Esophagus (tissue), 2 donors: ENCODE measurements at regions not wholly inside any gene's neighbourhood (a gene's known extent, or its start where the extent isn't known, plus 50 kb on each side); places are given as distances from the start of the nearest gene placed in this dataset.

Experiments used
- H3K27ac ChIP-seq, 2 donors: one replicate each; pipeline ENCODE4 v1.5.1; 2013; ENCODE audit warnings: low read depth in 2 of 2, mild to moderate bottlenecking in 2 of 2, inconsistent platforms in 1 of 2, low read length in 1 of 2, moderate library complexity in 1 of 2
- H3K27me3 ChIP-seq, 2 donors: one replicate each; pipeline ENCODE4 v1.6.1; 2013; ENCODE audit warnings: low read length in 2 of 2, control low read depth in 1 of 2, mild to moderate bottlenecking in 1 of 2; ENCODE audit not compliant: insufficient read depth in 2 of 2, control insufficient read depth in 1 of 2
- H3K36me3 ChIP-seq, 2 donors: one replicate each; pipeline ENCODE4 v1.6.1; 2013; ENCODE audit warnings: low read length in 1 of 2; ENCODE audit not compliant: control insufficient read depth in 2 of 2, insufficient read depth in 2 of 2
- H3K4me1 ChIP-seq, 2 donors: one replicate each; pipeline ENCODE4 v1.6.1; 2013; ENCODE audit warnings: low read length in 1 of 2; ENCODE audit not compliant: control insufficient read depth in 2 of 2, insufficient read depth in 2 of 2
- H3K4me3 ChIP-seq, 2 donors: one replicate each; pipeline ENCODE4 v1.5.1; 2013; ENCODE audit warnings: low read length in 2 of 2, mild to moderate bottlenecking in 2 of 2, low read depth in 1 of 2, moderate library complexity in 1 of 2
- H3K9me3 ChIP-seq, 2 donors: one replicate each; pipeline ENCODE4 v1.6.1; 2013; ENCODE audit warnings: mild to moderate bottlenecking in 2 of 2, low read depth in 1 of 2, low read length in 1 of 2, moderate library complexity in 1 of 2; ENCODE audit not compliant: control insufficient read depth in 2 of 2, insufficient read depth in 1 of 2
- WGBS, 2 donors: extraction: QIAGEN DNeasy Blood & Tissue Kit; methylation state at CpG; one replicate each; pipeline ENCODE4 v1.1.7; 2013; 5-methylcytosine and 5-hydroxymethylcytosine counted together
- donor health status: healthy with polysubstance abuse.
- donor health status: Bipolar disorder and iron deficiency.

DNA sequence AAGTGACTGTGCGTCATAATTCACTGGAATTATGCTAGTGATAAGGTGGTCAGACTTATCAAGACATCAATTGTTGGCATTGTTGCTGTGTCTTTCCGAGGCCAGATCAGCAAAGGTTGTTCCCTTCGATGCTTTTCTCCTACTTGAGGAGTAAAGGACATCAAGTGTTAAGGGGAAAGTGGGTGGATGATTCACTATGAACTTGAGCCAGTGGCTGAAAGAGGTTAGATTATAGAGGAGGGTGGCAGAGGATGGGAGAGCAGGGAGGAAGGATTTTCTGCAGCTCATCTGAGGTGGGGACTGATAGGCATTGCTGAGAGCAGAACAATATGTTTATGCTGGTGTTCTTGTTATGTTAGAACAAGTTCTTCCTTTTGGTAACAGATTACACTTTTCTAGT, 131.4 kb upstream of the AGR3 start:
- 87% methylated on average over 3 of the region's 3 CpGs for WGBS, 2 donors
- Histone ChIP-seq H3K4me3 (no peak overlapping the region), H3K27ac (no peak overlapping the region), H3K4me1 (no peaks in the 10 kb centered on the region), H3K9me3 (no peaks in the 10 kb centered on the region), H3K27me3 (no peaks in the 10 kb centered on the region), H3K36me3 (no peaks in the 10 kb centered on the region)

DNA sequence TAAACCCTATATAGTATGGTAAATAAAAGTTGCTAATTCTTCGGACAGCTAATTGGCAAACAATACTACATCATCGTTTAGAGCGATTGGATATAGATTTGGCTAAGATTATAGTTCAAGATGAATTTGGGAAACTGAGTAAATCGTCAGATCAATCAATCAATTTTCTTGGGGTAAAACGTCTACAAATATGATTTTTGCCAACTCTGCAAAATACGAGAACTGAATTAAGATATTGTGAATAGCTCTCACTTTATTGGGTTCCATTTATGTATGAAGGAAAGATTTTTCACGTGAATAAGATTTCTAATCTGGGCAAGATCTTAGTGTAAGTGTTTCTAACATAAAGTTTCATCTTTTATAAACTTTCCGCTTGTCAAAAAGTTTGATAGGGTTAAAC, 132.9 kb upstream of the AGR3 start:
- Histone ChIP-seq H3K9me3 (no peaks in the 10 kb centered on the region), H3K36me3 (no peaks in the 10 kb centered on the region), H3K27me3 (no peaks in the 10 kb centered on the region), H3K4me1 (no peaks in the 10 kb centered on the region), H3K4me3 (no peak overlapping the region), H3K27ac (no peak overlapping the region)
- WGBS, 2 donors: 95 to 97% methylated on average over 8 of the region's 8 CpGs

DNA sequence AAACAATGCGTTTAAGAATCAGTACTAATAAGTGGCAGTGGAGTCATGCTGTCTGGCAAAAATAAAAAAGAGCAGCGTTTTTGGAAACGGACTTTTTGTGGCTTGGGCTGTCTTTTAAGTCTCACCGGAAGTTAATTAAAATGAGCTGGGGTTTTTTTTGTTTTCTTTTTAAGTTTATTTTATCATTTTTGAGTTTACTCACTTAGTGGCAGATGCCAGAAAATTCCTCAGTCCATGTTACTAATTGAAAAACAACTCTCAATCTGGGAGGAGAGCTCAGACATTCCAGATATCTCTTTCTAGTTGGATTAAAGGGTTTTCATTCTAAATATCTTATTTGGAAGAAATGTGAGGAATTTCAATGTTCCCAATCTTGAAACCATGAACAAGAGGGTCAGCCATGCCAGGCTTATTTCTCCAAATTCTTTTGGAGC, 133.8 kb upstream of the AGR3 start:
- H3K4me3 ChIP-seq: no peak overlapping the region
- H3K36me3 ChIP-seq: no peaks in the 10 kb centered on the region
- H3K27me3 ChIP-seq: no peaks in the 10 kb centered on the region
- no peaks in the 10 kb centered on the region for H3K4me1 ChIP-seq
- WGBS, 2 donors: 44 to 65% methylated on average over 4 of the region's 4 CpGs
- no peak overlapping the region for H3K27ac ChIP-seq
- no peaks in the 10 kb centered on the region for H3K9me3 ChIP-seq

- 92 to 96% methylated on average over 2 of the region's 2 CpGs for WGBS, 2 donors
Observed at GRCh38 chr7:17016402-17017010, 134.7 kb upstream of the AGR3 start.

DNA sequence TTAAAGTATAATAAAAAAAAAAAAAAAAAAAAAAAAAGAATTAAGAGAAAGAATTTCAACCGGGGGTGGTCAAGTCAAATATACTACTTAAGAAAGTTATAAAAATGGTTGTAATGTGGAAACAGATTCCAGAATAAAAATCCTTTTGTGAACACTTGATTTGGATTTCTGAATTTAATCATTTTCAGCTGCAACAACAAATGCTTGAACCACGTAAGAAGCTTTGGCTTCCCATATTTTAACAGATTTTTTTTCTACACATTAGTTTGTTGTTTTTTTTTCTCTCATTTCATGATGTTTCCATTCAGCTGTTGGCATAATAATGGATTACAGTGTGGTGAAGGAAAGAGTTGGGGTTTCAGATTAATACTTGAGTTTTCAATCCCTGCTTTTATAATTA, 137.3 kb upstream of the AGR3 start:
- Histone ChIP-seq H3K27ac (no peak overlapping the region), H3K27me3 (no peaks in the 10 kb centered on the region), H3K4me3 (no peak overlapping the region), H3K4me1 (no peaks in the 10 kb centered on the region), H3K9me3 (no peaks in the 10 kb centered on the region), H3K36me3 (no peaks in the 10 kb centered on the region)
- WGBS, 2 donors: 83 to 88% methylated on average over 2 of the region's 2 CpGs

More at GRCh38 chr7:17016402-17017010, 134.7 kb upstream of the AGR3 start:
- no peaks in the 10 kb centered on the region for H3K9me3 ChIP-seq
- H3K4me1 ChIP-seq: no peaks in the 10 kb centered on the region
- H3K27ac ChIP-seq: no peak overlapping the region
- H3K27me3 ChIP-seq: no peaks in the 10 kb centered on the region
- H3K4me3 ChIP-seq: no peak overlapping the region
- H3K36me3 ChIP-seq: no peaks in the 10 kb centered on the region

DNA sequence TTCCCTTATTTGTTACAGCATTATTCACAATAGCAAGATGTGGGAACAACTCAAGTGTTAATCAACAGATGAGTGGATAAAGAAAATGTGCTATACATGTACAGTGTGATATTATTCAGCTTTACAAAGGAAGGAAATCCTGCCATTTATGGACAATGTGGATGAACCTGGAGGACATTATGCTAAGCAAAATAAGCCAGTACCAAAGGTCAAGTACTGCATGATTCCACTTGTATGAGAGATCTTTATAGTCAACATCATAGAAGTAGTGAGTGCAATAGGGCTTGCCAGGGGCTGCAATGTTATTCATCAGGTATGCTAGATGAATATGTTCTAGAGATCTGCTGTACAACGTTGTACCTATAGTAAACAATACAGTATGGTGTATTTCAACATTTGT, 138.5 kb upstream of the AGR3 start:
- no peaks in the 10 kb centered on the region for H3K9me3 ChIP-seq
- no peak overlapping the region for H3K27ac ChIP-seq
- WGBS, 2 donors: 39% methylated on average over 1 of the region's 1 CpG
- H3K4me1 ChIP-seq: no peaks in the 10 kb centered on the region
- H3K27me3 ChIP-seq: no peaks in the 10 kb centered on the region
- H3K4me3 ChIP-seq: no peak overlapping the region
- H3K36me3 ChIP-seq: no peaks in the 10 kb centered on the region

DNA sequence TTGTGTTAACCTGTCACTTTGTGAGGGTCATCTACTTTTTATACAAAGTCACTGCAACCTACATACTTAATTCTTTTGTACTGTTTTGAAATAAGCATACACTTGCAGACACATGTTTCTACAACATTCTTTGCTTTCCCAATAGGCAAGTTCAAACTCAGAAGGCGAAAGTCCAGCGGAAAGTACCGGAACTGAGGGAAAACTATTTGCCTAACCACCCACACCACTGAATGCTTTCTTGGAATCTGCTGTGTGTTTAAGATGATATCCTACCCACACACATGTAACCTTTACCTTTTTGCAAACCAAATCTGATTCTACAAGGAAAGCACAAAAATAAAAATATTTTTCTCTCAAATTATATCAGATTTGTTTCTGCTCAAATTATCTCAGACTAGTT, 139.4 kb upstream of the AGR3 start:
- WGBS, 2 donors: 45 to 51% methylated on average over 3 of the region's 3 CpGs
- no peak overlapping the region for H3K27ac ChIP-seq

DNA sequence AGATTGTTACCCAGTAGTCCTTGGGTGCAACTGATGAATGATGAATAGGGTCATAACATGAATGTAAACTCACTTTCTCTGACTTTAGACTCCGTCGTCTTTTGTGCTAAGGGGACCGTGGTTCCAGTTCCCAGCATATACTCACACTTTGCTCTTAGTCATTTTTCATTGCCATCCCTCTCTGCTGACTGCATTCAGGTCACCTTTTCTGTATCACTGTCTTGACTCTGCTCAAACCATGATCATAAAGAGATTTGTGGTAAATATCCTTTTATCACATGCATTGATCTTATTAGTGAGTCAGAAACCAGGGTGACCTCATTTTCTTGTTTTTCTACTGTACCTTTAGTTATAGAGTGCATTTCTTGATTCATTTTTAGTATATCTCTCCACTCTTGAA, 141.1 kb upstream of the AGR3 start:
- WGBS, 2 donors: 81 to 88% methylated on average over 3 of the region's 3 CpGs
- Histone ChIP-seq H3K9me3 (no peaks in the 10 kb centered on the region), H3K27ac (no peak overlapping the region)

More for the DNA sequence above, 139.4 kb upstream of the AGR3 start:
- Histone ChIP-seq H3K9me3 (no peaks in the 10 kb centered on the region), H3K4me3 (no peak overlapping the region), H3K36me3 (no peaks in the 10 kb centered on the region), H3K27me3 (no peaks in the 10 kb centered on the region), H3K4me1 (no peaks in the 10 kb centered on the region)

DNA sequence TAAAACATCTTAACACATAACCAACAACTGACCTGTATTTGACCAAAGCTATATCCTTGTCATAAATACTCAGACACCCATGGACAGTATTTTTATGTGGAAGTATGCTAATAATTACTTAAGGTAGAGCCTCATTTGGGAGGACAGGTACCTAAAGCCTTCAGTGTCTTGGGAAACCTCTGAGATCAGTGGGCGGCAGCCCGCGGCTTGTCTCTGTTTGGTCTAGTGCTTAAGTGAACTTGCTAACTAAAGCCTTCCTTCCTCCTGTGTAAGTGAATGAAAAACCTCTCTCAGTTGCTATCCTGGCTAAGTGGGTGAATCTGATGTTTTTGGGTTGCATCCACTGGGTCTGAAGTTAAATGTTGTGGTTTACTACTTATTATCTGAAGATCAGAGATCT, 144.5 kb upstream of the AGR3 start:
- Histone ChIP-seq H3K9me3 (no peaks in the 10 kb centered on the region), H3K36me3 (no peaks in the 10 kb centered on the region), H3K4me3 (no peak overlapping the region), H3K27ac (no peak overlapping the region), H3K27me3 (no peaks in the 10 kb centered on the region), H3K4me1 (no peaks in the 10 kb centered on the region)
- WGBS, 2 donors: 77 to 80% methylated on average over 3 of the region's 3 CpGs

More for the DNA sequence above, 141.1 kb upstream of the AGR3 start:
- H3K36me3 ChIP-seq: no peaks in the 10 kb centered on the region
- H3K4me3 ChIP-seq: no peak overlapping the region
- no peaks in the 10 kb centered on the region for H3K27me3 ChIP-seq
- H3K4me1 ChIP-seq: no peaks in the 10 kb centered on the region

- H3K36me3 ChIP-seq: no peaks in the 10 kb centered on the region
- H3K4me1 ChIP-seq: no peaks in the 10 kb centered on the region
- H3K4me3 ChIP-seq: no peak overlapping the region
- H3K27me3 ChIP-seq: no peaks in the 10 kb centered on the region
- H3K9me3 ChIP-seq: no peaks in the 10 kb centered on the region
- H3K27ac ChIP-seq: peak overlapping the region in 1 of 2 donors; percentile 13
- WGBS, 2 donors: 43 to 64% methylated on average over 4 of the region's 4 CpGs
Observed at GRCh38 chr7:17027143-17027788, 145.5 kb upstream of the AGR3 start.
